ENCODE measurements at regions not wholly inside any gene's neighbourhood (a gene's known extent, or its start where the extent isn't known, plus 50 kb on each side); places are given as distances from the start of the nearest gene placed in this dataset.

DNA sequence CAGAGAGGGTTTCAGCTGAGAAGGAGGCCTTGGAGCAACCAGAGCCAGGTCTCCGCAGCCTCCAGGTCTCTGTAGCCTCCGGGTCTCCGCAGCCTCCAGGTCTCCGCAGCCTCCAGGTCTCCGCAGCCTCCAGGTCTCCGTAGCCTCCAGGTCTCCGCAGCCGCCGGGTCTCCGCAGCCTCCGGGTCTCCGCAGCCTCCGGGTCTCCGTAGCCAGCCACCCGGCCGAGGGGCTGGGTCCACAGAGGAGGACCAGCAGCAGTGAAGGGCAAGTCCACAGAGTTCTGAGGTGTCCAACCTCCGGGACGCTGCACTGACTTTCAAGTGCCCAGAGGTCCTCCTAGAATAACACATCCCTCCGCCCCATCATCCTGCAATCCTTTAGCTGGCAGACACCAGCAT is 221.0 kb downstream of the RBFOX3 start:
- TF ChIP-seq, protein P1, sequence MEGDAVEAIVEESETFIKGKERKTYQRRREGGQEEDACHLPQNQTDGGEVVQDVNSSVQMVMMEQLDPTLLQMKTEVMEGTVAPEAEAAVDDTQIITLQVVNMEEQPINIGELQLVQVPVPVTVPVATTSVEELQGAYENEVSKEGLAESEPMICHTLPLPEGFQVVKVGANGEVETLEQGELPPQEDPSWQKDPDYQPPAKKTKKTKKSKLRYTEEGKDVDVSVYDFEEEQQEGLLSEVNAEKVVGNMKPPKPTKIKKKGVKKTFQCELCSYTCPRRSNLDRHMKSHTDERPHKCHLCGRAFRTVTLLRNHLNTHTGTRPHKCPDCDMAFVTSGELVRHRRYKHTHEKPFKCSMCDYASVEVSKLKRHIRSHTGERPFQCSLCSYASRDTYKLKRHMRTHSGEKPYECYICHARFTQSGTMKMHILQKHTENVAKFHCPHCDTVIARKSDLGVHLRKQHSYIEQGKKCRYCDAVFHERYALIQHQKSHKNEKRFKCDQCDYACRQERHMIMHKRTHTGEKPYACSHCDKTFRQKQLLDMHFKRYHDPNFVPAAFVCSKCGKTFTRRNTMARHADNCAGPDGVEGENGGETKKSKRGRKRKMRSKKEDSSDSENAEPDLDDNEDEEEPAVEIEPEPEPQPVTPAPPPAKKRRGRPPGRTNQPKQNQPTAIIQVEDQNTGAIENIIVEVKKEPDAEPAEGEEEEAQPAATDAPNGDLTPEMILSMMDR (conservative IDR thresholded peaks at IDR 0.05; ENCODE audit: low read length): no peak
- TF ChIP-seq EZH2phosphoT487 (IDR thresholded peaks at IDR 0.05; ENCODE audit: borderline replicate concordance): no peak
